ENCODE measurements at regions not wholly inside any gene's neighbourhood (a gene's known extent, or its start where the extent isn't known, plus 50 kb on each side); places are given as distances from the start of the nearest gene placed in this dataset.
"Not testable (repeated sequence)": the region's sequence is repeated elsewhere in the genome, so short reads cannot be mapped to it uniquely, and the experiment has no call there.

DNA sequence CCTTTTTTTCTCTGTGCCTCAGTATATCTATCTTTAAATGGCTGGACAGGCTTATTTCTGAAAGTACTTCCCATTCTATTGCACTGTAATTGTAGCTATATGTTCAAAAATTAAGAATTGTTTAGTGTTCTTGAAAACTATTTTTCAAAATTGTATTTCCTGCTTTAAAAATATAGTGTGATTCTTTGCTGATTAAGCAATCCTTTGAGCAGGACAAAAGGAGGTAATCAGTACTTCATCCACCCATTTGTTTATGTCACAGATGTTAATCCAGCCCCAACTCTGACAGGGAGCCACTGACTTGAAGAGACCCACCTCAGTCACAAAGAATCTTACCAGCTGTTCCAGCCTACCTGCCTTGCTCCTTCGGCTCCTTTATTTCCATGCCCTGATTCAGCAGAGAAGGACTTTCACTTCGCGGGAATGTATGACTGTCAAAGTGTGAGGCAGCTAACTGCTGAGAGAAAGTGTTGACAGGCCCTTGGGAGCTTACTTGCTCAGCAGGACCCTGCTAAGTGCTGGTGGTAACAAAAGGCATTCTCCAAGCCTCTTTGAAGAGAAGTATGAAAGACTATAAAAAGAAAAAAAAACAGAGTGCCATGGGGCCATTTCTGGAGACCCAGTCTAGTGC is 393.3 kb upstream of the CYRIA start:
- DNase-seq: no peak

DNA sequence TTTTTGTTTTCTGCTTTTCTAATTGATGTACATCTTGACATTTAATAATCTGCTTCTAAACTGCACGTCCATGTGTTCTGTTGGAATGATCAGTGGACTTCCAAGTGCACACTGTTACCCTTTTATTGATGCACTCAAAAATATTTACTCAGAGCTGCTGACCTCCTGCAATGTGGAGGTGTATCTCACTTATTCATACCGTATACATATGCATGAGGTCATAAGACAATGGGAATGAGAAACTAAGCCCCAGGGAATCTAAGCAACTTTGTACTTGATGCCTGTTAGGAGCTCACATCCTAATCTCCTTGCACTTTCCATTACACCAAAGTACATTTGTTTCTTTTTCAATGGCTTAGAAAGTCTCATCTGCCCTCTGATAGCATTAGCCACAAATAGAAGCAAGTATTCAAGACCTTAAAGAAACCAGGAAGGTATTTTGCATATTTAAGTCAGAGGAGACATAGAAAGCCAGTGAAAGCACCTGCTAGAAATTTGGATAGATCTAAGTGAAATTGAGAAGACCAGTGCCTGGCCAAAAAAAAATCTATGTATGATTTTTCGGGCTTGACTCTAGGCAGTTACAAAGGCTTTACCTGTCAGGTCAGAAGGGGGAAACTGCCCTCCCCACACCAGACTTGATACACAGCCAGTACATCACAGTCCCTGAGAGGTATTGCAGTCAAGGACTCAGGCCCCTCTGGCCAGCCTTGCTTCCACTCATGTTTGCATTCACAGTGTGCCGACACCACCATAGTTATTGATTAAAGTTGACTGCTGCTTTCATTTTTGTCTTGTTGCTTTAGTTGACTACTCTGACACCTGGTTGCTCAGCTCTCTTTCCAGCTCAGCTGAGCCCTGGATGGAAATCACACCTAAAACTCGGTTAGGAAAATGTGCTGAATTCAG is 391.7 kb upstream of the CYRIA start:
- no peak for DNase-seq

GRCh38 chr2:17056236-17056635 is 390.6 kb upstream of the CYRIA start:
- DNase-seq: no peak

DNA sequence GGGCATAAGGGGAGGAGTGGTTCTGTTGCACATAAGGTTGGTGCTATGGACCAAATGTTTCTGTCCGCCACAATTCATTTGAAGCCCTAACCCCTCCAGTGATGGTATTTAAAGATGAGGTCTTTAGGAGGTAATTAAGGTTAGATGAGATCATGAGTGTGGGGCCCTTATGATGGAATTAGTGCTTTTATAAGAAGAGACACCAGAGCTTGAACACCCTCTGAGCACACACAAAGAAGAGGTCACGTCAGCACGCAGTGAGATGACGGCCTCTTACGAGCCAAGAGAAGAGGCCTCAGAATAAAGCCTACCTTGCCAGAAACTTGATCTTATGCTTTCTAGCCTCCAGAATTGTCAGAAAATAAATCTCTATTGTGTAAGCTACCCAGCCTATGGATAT is 386.4 kb upstream of the CYRIA start:
- no peak for DNase-seq

- no peak for DNase-seq
These were observed 385.9 kb upstream of the CYRIA start for GRCh38 chr2:17051538-17051937.

- DNase-seq: no peak
These were observed 377.5 kb upstream of the CYRIA start for GRCh38 chr2:17043173-17043572.

- DNase-seq: no peak
These were observed 370.7 kb upstream of the CYRIA start for GRCh38 chr2:17036361-17036760.

GRCh38 chr2:17035010-17035409 is 369.4 kb upstream of the CYRIA start:
- no peak for DNase-seq

GRCh38 chr2:17030047-17030446 is 364.4 kb upstream of the CYRIA start:
- DNase-seq: no peak

- DNase-seq: no peak
These were observed 346.7 kb upstream of the CYRIA start for GRCh38 chr2:17012297-17012696.

GRCh38 chr2:17010104-17010503 is 344.5 kb upstream of the CYRIA start:
- DNase-seq: no peak

DNA sequence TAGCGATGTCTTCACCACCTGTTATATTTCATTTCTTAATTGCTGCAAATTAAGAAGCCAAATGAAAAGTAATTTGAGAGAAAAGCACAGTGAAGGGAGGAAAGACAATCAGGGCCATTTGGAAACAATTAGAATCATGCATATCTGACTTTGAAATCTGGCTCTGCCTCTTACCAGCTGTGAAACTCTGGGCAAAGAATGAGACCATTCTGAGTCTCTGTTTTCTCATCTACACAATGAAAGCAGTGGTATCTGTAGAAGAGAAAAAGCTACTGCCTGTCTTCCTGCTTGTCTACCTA is 334.5 kb upstream of the CYRIA start:
- no peak for DNase-seq

- DNase-seq: no peak
These were observed 333.9 kb upstream of the CYRIA start for GRCh38 chr2:16999347-17000183.

GRCh38 chr2:16978301-16978700 is 312.7 kb upstream of the CYRIA start:
- DNase-seq: no peak

- no peak for DNase-seq
These were observed 309.1 kb upstream of the CYRIA start for GRCh38 chr2:16974688-16975087.

DNA sequence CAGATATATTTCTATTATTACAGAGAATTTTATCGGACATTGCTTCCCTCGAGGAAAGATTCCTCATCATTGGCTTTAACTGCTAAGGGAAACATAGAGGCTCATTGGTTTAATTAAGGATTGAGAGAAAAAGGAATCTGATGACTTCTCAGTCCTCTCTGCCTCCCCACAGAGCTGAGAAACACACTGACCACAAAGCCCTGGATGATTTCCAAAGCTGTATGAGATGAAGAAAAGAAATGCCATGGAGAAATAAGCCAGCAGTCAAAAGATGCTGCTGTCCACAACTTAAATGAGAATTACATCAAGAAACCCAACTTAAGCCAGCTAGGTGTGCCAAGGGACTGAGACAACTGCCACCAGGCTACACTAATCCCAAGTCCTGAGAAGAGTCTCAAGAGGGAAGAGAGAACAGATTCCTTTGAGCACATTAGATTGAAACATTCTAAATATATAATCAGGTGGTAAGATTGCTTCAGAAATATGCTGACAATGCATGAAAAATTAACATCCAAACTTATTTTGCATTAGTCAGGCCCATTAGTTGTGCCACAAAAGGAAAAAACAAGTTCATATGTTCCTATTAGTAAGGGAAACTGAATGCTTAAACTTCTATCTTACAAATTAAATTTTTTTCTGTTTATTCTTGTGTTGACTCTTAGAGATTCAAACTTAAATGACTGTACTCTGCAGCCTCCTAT is 308.1 kb upstream of the CYRIA start:
- no peak for DNase-seq

GRCh38 chr2:16972276-16972675 is 306.6 kb upstream of the CYRIA start:
- no peak for DNase-seq

- DNase-seq: peak; percentile 32 to 48
These were observed 306.1 kb upstream of the CYRIA start for GRCh38 chr2:16971722-16972234.

GRCh38 chr2:16970948-16971347 is 305.3 kb upstream of the CYRIA start:
- DNase-seq: not testable (repeated sequence)

GRCh38 chr2:16962505-16962904 is 296.9 kb upstream of the CYRIA start:
- no peak for DNase-seq

DNA sequence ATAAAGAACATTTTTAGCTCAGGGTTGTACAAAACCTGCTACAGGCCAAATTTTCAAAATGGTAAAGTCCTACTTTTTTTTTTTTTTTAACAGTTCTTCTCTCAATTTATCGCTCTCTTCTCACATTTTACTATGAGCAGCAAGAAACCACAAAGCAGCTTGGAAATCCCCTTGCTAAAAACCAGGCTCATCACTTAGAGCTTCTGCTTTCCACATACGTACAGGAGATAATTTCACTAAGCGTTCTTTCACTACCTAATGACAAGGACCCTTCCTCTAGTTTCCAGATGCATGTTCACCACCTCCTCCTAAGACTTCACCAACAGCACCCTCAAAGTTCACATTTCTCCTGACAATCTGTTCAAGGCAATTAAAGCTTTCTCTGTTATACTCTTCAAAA is 294.9 kb upstream of the CYRIA start:
- no peak for DNase-seq

GRCh38 chr2:16958266-16958665 is 292.6 kb upstream of the CYRIA start:
- DNase-seq: no peak

DNA sequence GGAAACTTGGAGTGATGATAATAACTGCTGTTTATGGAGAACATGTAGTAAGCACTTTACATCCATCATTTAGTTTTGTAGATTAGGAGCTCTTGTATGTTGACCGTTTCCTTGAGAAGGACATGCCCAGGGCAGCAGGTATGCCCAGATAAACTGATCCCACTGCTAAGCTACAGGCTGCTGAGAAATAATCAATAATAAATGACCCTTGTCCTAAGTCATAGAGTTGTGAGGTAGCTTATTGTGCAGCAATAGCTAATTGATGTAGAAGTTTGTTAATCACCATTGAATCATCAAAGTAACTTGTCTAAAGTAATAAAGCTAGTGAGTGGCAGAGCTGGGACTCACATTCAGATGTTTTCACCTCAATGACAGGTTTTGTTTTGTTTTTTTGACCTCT is 287.2 kb upstream of the CYRIA start:
- DNase-seq: no peak
